GM19023 (cell line): ENCODE measurements at regions not wholly inside any gene's neighbourhood (a gene's known extent, or its start where the extent isn't known, plus 50 kb on each side); places are given as distances from the start of the nearest gene placed in this dataset.

Experiments used
- ATAC-seq: cut with Tn5 transposase; IDR thresholded peaks from one replicate; pipeline ENCODE4 v1.9.1; 2021; ENCODE audit warnings: mild to moderate bottlenecking, moderate library complexity; ENCODE audit not compliant: unreplicated experiment

DNA sequence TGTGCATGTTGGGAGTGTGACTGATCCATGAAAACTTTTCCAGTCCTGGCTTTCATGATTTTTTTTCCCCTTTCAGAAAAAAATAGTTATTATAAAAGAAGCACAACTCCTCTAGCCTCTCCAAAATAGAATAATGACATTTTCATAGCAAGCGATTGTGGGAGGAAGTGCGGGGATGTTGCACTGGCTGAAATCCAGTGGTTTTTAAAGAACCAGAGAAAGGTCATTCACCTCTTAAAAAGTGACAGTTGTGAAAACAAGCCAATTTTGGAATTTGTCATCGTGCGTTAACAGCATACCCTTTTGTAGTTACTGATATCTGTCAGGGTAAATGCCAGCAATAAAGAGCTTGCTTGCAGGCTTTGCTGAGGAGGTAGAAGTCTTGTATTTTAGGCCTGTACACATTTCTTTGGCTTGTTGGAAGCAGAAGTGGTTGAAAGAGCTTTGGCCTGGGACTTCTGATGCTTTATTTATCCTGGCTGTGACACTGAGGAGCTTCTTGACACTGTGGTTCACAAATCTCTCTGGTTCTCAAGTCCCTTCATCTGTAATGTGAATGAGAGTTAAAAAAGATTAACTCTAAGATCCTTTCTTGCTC lies 545.9 kb downstream of the REEP3 start:
- ATAC-seq: no peak

DNA sequence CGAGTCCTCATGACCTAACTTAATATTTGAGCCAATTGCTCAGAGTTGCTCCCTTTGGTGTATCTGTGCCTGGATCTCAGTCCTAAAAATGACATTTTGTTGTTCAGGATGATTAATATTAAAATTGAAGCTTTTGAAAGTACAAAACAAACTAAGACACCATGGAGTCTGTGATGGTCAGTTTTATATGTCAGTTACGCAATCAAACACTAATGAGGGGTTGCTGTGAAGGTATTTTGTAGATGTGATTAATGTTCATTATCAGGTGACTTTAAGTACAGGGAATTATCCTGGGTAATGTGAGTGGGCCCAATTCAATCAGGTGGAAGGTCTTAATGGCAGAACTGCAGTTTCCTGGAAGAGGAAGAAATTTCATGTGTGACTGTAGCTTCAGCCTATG lies 546.7 kb downstream of the REEP3 start:
- no peak for ATAC-seq

DNA sequence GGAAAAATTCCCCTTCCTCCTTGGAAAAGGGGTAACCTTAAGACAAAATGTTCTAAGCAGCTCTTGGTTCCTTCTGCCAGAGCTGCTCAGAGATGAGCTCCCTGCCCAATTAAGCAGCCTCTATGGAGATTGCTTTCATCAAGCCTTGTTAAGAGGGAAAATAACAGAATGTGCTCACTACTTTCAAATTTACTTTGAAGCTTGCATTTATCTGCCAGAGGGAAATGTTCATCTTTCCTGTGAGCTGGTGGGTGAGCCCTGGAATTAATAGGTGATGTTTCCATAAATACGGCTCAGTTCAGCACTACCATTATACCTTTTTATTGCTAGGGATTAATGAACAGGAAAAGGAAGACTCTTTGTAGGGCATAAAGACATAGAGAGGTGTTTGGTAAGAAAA lies 549.0 kb downstream of the REEP3 start:
- ATAC-seq: no peak

DNA sequence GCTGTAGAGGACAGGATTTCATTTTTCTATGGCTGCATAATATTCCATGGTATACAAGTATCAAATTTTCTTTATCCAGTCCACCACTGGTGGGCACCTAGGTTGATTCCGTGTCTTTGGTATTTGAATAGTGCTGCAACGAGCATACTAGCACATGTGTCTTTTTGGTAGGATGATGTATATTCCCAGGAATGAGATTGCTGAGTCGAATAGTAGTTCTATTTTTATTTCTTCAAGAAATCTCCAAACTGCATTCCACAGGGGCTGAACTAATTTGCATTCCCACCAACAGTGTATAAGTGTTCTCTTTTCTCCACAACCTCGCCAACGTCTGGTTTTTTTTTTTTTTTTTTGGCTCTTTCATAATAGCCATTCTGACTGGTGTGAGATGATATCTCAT lies 550.0 kb downstream of the REEP3 start:
- ATAC-seq: no peak

DNA sequence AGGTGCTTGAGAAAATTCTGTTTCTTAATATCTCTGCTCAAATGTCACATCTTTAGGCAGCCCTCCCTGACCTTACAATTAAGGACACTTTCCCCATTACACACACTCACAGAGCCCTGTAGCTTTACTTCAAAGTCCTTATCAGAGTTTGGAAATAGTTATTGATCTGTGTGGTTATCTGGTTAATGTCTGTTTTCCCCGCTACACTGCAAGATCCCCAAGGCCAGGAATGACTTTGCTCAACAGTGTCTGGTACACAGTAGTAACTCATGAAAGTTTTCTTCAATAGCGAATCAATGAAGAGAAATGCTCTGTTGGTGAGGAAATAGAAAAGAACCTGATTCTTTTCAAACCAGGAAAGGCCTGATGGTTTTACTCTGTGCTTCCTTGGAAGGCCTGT lies 554.4 kb downstream of the REEP3 start:
- no peak for ATAC-seq

DNA sequence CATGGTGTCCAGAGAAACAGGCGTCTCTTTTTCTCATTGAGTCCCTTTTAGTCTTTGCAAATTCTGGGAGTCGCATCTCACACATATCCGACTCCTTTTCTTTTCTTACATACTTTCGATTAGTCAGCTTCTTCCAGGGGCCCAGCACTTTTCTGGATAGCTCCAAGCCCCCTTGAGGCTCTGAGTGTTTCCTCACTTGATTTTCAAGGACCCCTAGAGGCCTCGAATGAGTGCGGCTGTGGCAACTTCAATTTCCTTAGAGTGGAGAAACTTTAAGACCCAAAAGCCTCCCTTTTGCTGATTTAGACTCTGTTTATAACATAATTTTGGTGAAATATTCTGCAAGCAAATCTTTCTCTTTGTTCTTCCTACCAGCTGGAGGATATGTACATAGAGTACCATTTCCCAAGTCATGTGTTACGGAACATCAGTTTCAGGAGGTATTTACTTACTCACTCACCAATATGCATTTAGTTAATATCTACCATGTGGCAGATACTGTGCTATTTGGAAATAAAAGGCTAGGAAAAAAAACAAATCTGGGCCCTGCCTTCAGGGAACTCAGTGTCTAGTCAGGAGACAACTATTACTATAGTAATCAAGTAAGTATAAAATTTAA lies 555.2 kb downstream of the REEP3 start:
- ATAC-seq: no peak

DNA sequence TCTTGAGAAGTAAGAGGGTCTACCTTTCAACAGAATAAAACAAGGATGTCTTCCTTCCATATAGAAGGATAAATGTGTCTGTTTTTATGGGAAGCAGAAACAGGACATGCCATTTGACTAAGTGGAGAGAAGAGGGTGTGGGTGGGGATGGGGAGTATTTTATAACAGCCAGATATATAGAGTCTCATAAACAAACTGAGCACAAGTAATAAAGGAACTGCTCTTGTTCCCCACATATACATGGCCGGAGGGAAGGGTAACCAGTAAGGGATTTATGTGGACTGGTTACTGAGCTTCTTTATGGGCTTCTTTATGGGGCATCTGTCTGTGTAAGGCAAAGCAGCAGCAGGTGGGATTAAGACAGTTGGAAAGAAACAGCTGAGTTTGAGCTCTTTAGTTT lies 558.1 kb downstream of the REEP3 start:
- no peak for ATAC-seq

DNA sequence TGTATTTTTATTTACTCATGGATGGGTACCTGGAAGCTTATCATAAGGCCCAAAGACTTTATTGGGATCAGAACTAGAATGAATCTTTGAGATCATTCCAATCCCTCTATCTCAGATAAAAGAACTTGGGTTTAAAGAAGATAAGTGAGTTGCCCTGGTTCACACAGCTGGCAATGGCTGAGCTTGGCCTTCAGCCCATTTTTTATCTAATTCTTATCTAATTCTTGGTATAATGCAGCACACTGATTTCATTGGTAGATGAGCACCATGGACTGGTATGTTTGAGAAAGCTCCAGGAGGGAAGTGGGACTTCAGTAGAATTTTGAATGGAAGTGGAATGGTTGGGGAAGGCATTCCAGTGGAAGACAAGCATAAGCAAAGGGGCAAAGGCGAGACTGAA lies 558.9 kb downstream of the REEP3 start:
- no peak for ATAC-seq

DNA sequence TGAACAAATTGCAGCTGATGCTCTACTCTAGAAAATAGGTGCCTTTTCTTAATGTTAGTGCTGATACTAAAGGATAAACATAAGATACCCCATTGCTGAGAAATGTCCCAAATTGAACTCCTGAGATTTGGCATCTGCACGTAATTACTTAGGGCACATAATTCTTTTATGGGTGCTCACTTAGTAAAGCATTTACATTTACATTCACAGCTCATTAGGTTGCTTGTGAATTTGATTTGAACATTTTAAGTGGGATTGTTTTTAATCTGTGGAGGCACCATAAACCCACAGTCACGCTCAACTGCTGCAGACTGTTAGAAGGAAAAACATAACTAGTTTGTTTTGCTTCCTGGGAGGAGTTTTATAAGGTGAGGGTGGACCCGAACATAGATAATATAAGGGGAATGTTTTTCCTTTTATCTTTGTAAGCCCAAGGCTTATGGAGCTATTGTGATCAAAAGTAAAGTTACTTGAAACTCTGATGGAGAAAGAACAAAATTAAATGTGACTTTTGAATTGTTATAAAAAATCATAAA lies 560.8 kb downstream of the REEP3 start:
- ATAC-seq: no peak

DNA sequence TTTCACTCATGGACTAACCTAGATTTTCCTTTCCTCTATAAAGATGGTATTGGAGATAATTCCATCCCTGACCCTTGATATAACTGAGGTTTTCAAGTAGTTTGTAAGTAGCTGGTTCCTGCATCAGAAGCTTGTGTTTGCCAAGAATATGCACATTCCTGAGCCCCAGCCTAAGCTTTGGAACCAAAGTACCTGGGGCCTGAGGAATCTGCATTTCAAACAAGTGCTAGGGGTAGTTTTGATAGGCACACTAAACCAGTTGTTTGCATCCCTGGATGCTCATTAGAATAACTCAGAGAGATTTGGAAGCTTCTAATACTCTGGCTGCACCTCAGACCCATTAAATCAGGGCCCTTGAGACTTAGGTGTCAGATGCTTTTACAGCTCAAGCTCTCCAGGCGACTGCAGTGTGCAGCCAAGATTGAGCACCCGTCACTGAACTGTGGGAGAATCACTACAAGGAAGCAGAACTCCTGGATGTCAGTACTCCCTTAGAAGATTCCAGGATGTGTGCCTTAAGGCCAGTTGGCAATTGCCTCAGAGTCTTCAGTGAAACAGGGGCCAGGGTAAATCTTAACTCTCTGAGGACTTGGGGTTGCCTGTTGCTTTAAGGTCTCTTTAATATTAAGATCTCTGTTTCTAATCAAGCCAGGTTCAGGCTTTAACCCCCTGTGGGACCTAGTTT lies 565.0 kb downstream of the REEP3 start:
- no peak for ATAC-seq

DNA sequence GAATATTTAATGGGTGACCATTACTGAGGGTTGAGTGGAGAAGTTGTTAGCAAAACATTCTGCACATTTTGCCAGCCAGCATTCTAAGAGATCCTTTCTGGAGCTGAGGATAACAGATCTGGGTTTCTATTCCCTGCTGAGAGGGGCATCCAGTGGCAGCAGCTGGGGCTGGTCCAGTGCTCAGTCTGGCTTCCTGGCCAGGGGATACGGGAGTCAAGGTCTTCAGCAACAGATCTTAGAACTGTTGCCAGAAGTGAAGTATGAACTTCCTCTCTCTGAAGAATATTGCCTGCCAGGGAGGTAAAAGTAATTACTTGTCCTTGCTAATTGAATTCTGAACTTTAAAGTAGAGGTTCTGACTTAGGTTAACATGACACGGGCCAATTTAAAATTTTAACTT lies 568.4 kb downstream of the REEP3 start:
- ATAC-seq: no peak

DNA sequence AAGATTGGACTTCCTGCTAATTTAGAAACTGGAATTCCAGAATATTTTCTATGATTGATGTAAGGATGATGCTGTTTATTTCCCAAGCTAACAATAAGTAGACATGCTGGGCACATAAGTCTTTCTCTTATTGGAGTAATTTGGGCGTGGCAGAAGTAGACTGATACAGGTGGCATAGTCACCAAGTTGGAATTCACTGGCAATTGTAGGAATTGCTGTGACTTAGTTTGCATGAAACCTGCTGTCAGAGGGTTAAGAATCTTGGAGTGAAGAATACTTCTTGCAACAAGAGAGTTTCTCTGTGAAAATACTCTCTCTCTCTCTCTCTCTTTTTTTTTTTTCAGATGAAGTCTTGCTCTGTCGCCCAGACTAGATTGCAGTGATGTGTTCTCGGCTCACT lies 569.7 kb downstream of the REEP3 start:
- ATAC-seq: no peak

DNA sequence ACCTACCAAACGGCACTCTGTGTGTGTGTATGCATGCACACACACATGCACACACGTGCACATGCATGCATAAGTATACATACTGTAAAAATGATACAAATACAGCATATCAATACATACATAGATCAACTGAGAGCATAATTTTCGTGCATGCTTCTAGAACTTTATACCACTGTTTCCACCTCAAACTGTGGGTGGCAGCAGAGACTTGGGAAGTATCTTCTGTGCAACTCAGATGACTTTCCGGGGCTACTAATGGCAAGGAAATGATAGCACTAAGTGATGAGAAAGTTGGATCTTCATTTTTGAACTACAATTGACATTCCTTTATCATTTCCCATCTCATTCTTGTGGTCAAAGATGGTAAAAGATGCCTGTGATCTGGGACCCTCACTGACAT lies 570.7 kb downstream of the REEP3 start:
- no peak for ATAC-seq

DNA sequence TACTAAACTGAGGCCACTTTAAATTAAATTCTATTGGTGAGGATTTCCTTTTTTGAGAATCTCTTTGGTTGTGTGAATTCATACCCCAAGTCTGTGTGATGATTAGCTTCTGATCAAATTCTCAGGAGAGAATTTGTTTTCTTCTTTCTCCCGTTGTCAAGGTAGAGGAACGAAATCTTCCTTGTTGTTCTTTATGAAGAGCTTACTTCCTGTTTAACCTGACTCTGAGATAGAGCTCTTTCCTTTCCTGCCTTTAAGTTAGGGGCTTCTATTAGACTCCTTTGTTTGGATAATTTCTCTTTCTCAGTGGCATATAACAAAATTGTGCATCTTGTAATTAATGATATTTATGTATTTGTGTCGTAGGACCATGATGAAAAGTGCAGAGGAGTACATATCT lies 572.1 kb downstream of the REEP3 start:
- ATAC-seq: no peak

DNA sequence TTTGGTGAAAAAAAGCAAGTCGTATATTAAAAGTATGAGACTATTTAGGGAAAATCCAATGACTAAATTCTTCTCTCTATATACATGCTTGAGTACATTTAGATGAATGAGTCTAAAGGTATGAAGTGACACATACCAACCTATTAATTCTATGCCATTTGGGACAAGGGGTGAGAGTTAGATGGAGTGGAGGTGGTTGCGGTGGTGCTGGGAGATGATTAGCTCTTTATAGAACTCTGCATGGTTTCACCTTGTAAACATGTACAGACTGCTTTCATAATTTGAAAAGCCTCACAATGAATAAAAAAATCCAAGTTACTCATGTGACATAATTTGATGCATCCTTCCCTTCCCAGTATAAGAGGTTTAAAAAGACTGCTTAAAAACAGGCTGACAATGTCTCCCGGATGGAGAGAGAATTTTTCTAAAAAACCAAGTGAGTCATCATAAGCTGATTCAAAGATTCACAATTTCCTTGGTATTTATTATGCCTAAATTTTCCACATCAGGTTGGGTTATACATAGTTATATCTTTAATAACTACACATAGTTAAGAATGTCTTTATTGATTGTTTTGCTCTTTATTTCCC lies 572.8 kb downstream of the REEP3 start:
- no peak for ATAC-seq

DNA sequence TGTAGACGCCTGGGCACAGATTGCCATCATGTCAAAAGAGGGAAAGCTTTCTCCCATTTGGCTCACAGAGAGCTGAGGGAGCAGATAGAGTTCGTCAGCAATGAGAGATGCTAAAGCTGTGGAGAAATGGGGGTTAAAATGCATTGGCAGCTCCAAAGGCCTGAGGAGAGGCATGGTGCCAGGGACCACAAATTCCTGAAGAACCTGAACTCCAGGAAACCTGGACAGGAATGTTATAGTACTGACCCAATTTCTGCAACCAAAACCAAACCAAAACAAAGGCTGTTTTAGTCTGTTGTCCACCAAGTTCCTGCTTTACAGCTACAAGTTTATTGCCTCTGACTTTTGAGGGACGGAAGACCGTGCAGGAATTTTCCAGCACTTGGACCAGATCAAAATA lies 575.7 kb downstream of the REEP3 start:
- no peak for ATAC-seq

DNA sequence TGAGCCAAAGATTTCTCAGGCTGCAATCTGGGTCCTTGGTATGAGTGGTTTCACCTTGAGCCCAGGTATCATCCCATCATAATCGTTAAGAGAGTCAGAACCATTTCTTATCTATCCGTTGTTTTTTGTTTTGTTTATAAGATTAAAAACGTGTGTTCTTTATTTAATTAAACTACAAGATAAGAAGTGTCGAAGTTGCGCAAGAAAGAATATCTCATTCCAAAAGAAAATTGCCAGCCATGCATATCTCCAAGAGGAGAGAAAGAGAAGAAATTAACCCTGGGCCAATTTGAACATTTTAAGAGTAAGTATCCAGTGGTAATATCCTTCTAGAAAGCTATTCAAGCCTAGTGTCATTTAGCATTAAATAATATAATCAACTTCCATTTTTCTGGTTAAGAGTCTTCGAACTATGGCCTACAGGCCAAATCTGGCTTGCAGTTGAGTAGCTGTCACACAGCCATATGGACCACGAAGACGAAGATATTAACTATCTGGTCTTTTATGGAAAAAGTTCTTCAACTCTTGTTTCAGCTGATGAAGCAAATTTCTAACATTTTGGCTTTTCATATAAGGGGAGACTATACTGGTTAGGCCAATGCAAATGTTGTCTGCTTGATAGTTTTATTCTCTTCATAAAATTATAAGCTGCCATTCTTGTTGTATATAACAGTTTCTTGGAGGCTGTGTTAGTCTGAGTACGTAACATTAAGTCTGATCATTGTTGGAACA lies 576.4 kb downstream of the REEP3 start:
- ATAC-seq: no peak

DNA sequence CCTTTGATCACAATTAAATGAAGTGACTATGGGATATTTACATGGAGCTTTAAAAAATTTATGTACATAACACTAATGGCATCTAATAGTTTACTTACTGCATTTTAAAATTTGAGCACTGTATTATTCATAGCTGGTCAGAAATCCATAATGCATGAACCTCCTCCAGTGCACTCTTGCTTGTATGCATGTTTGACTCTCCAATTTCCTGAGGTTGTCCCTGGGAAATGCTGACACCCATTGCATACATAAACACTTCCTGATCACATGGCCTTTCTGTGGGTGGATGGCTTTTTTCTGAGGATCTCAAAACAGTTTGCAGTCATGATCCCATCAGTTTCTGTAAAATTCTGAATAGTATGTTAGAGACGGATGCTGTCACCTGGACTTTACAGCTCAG lies 577.8 kb downstream of the REEP3 start:
- ATAC-seq: no peak

DNA sequence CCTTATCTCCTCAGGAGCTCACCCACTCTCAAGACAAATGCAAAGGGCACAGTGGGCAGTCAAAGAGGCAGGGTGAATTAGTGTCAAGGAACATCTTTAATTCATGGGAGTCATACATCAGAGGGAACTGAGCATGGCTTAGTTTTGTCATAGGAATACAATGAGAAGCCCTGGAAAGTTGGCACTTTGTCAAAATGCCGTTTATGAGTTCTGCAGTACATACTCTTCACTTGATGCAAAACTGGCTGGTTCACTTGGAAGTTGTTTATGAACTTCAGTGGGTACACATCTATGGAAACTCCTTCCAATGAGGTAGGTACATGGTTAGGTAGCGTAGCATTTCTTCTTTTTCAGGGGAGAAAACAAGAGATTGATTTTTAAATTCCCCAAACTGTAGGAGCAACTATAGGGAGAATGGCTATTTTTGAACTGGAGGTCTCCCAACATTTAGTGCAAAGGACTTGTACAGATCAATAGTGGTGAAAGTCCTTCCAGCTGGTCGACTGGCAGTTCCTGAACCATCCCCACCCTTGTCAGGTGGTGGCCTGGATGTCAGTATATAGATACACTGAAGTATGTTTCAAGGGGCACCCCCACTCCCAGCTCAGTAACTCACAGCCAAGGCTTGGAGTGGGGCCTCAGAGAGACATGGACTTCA lies 580.5 kb downstream of the REEP3 start:
- ATAC-seq: no peak

DNA sequence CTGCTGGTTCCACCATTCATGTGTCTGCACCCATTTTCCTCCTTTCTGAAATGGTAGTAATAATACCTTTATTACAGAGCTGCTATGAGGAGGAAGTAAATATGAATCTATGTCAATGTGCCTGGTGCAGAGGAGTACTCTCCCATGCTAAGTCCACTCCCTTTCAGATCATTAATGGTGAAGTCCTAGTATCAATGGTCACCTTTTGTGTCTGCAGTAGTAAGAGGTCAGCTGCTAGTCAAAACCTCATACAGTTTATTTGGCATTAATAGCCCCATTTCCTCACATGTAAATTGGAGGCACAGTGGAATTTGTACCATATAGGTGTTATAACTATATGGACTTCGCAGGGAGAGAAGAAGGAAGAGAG lies 581.0 kb downstream of the REEP3 start:
- no peak for ATAC-seq

DNA sequence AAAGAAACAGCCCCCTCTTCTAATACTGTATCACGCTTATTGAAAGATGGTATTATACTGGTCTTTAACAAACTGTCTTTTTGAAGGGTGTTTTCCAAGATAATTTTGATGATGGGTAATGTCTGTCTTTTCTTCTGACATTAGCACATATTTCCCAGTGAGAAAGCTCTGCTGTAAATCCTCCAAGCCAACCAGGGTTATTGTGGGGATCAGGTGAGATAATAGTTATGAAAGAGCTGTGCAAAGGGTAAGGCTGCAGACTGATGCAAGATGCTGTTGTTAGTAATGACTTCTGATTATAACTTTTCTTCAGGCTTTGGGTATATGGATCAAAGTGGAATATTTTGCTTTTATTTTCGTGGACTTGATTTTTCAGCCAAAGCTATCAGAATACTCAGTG lies 581.7 kb downstream of the REEP3 start:
- ATAC-seq: no peak
